A673 (cell line): ENCODE measurements at regions not wholly inside any gene's neighbourhood (a gene's known extent, or its start where the extent isn't known, plus 50 kb on each side); places are given as distances from the start of the nearest gene placed in this dataset.

Experiments used
- EZH2 ChIP-seq: fragments of 200-600 bp; sonication (generic); IDR thresholded peaks from 2 replicates; pipeline ENCODE4 v1.6.1; 2017; ENCODE audit warnings: borderline replicate concordance, low read depth, mild to moderate bottlenecking, mixed read lengths, antibody characterized with exemption, low read length; ENCODE audit not compliant: poor library complexity, severe bottlenecking
- TF ChIP-seq, protein P1 (sequence below): fragments of 300-800, 200-600 bp; sonication (generic); conservative IDR thresholded peaks from 2 replicates; pipeline ENCODE4 v1.5.1; 2017; ENCODE audit warnings: low read depth, mild to moderate bottlenecking, antibody characterized with exemption, low read length, moderate library complexity, mixed read lengths

DNA sequence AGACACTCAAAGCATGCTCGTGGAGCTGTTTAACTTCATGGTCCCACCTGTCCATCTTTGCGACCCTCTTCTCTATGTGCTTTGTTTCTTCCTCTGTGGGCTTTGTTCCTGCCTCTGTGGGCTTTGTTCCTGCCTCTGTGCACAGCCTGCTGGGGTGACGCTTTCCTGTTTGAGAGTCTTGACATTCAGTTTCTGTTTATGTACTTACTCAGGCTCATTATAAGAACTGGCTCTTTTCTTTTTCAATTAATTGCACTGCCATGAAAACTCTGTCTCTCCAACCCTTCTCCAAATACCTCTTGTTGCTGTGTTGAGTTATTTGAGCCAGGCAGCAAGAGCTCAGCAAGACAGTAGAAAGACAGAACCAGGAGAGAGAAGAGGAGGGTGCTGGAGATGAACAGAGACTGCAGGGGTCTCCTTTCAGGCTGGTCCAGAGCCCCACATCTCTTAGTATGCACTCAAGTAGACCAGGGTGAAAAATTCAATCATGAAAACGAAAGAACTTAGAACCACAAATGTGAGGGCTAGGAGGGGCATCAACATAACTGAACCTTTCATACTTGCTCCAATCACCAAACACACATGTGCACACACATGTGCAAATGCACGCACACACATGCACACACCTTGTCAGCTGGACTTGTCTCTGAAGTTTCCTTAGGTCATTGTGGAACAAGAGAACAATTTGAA is 88.3 kb upstream of the SGIP1 start:
- TF ChIP-seq, protein P1, sequence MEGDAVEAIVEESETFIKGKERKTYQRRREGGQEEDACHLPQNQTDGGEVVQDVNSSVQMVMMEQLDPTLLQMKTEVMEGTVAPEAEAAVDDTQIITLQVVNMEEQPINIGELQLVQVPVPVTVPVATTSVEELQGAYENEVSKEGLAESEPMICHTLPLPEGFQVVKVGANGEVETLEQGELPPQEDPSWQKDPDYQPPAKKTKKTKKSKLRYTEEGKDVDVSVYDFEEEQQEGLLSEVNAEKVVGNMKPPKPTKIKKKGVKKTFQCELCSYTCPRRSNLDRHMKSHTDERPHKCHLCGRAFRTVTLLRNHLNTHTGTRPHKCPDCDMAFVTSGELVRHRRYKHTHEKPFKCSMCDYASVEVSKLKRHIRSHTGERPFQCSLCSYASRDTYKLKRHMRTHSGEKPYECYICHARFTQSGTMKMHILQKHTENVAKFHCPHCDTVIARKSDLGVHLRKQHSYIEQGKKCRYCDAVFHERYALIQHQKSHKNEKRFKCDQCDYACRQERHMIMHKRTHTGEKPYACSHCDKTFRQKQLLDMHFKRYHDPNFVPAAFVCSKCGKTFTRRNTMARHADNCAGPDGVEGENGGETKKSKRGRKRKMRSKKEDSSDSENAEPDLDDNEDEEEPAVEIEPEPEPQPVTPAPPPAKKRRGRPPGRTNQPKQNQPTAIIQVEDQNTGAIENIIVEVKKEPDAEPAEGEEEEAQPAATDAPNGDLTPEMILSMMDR: no peak
- no peak for TF ChIP-seq EZH2
